SK-N-SH (cell line): ENCODE measurements at regions not wholly inside any gene's neighbourhood (a gene's known extent, or its start where the extent isn't known, plus 50 kb on each side); places are given as distances from the start of the nearest gene placed in this dataset.

Experiments used
- CTCF ChIA-PET: fragments of 300-600, 350-600 bp; formaldehyde crosslinking; extraction: SDS; loops from one replicate; lab custom pipeline; 2021; lab: Yijun Ruan, JAX
- POLR2A ChIA-PET: fragments of 350-600 bp; sonication (Branson Sonifier 250); formaldehyde crosslinking; extraction: SDS; loops from one replicate; lab custom pipeline; 2020; ENCODE audit warnings: antibody characterized with exemption, inconsistent platforms; lab: Yijun Ruan, JAX
- DNase-seq: peaks from one replicate; pipeline ENCODE4 v3.0.0; 2012
- H2AFZ ChIP-seq: fragments of 200-600 bp; sonication (generic); 2 replicates; pipeline ENCODE4 v1.8.1; 2016; ENCODE audit warnings: antibody characterized with exemption, mild to moderate bottlenecking, low read depth
- H3F3A ChIP-seq: fragments of 200-600 bp; sonication (generic); replicated peaks from 2 replicates; pipeline ENCODE3; 2016; ENCODE audit warnings: antibody characterized with exemption, mild to moderate bottlenecking; ENCODE audit not compliant: insufficient read depth
- H3K27ac ChIP-seq, 2 experiments: fragments of 200-500 bp in 1 of 2; fragments of 200-600 bp in 1 of 2; sonication (Bioruptor generic) in 1 of 2; sonication (generic), shearing (Covaris generic) in 1 of 2; 2 replicates each; pipeline versions ENCODE4 v1.5.1 to v1.6.1; 2014 to 2016; ENCODE audit warnings: low read depth in 2 of 2, inconsistent platforms in 1 of 2, low read length in 1 of 2, mild to moderate bottlenecking in 1 of 2, mixed read lengths in 1 of 2
- H3K27me3 ChIP-seq: fragments of 200-600 bp; sonication (generic), shearing (Covaris generic); 2 replicates; pipeline ENCODE4 v1.6.1; 2016; ENCODE audit warnings: mixed run types; ENCODE audit not compliant: insufficient read depth
- H3K36me3 ChIP-seq, 2 experiments: fragments of 200-500 bp in 1 of 2; fragments of 200-600 bp in 1 of 2; sonication (Bioruptor generic) in 1 of 2; sonication (generic) in 1 of 2; replicated peaks in 1 of 2; 2 replicates each; pipeline versions ENCODE3 to v1.5.1; 2014 to 2016; ENCODE audit warnings: low read length in 1 of 2, mild to moderate bottlenecking in 1 of 2; ENCODE audit not compliant: insufficient read depth in 2 of 2, control insufficient read depth in 1 of 2
- H3K4me1 ChIP-seq, 2 experiments: fragments of 200-500 bp in 1 of 2; fragments of 200-600 bp in 1 of 2; sonication (Bioruptor generic) in 1 of 2; sonication (generic), shearing (Covaris generic) in 1 of 2; 2 replicates each; pipeline versions ENCODE4 v1.5.1 to v1.6.1; 2014 to 2016; ENCODE audit warnings: low read depth in 1 of 2, low read length in 1 of 2, mixed run types in 1 of 2; ENCODE audit not compliant: insufficient read depth in 2 of 2, control insufficient read depth in 1 of 2
- H3K4me2 ChIP-seq: fragments of 200-600 bp; sonication (generic), shearing (Covaris generic); 2 replicates; pipeline ENCODE4 v1.6.1; 2017; ENCODE audit warnings: mixed run types
- H3K4me3 ChIP-seq, 2 experiments: fragments of 200-500 bp in 1 of 2; fragments of 200-600 bp in 1 of 2; sonication (Bioruptor generic) in 1 of 2; sonication (generic), shearing (Covaris generic) in 1 of 2; 2 replicates each; pipeline versions ENCODE4 v1.5.1 to v1.8.1; 2014 to 2016; ENCODE audit warnings: low read depth in 2 of 2, inconsistent platforms in 1 of 2, low read length in 1 of 2, mild to moderate bottlenecking in 1 of 2, mixed read lengths in 1 of 2, moderate library complexity in 1 of 2
- H3K79me2 ChIP-seq: fragments of 200-600 bp; sonication (generic); 2 replicates; pipeline ENCODE4 v1.8.1; 2017; ENCODE audit warnings: mild to moderate bottlenecking; ENCODE audit not compliant: insufficient read depth
- H3K9ac ChIP-seq: fragments of 200-600 bp; sonication (generic); 2 replicates; pipeline ENCODE4 v1.6.1; 2017; ENCODE audit warnings: mixed run types
- H3K9me2 ChIP-seq: fragments of 200-600 bp; sonication (generic); 2 replicates; pipeline ENCODE4 v1.6.1; 2017; ENCODE audit warnings: mixed run types
- H3K9me3 ChIP-seq: fragments of 200-600 bp; sonication (generic); 2 replicates; pipeline ENCODE4 v1.6.1; 2017; ENCODE audit warnings: mixed run types, mild to moderate bottlenecking, moderate library complexity
- H4K20me1 ChIP-seq: fragments of 200-600 bp; sonication (generic); 2 replicates; pipeline ENCODE4 v1.6.1; 2017; ENCODE audit warnings: mild to moderate bottlenecking, mixed run types; ENCODE audit not compliant: insufficient read depth
- CHD2 ChIP-seq: fragments of 150-350 bp; IDR thresholded peaks from 2 replicates; pipeline ENCODE4 v1.6.1; 2018; ENCODE audit warnings: low read length; ENCODE audit not compliant: partially characterized antibody
- ELF1 ChIP-seq: IDR thresholded peaks from 2 replicates; pipeline ENCODE4 v1.4.0; 2012
- EZH2phosphoT487 ChIP-seq: fragments of 200-600 bp; sonication (generic); IDR thresholded peaks from 2 replicates; pipeline ENCODE4 v1.6.1; 2017; ENCODE audit warnings: low read depth, mixed run types, mild to moderate bottlenecking, antibody characterized with exemption, moderate library complexity, borderline replicate concordance
- FOSL2 ChIP-seq: IDR thresholded peaks from 2 replicates; pipeline ENCODE4 v1.4.0; 2012; ENCODE audit warnings: low read depth, mild to moderate bottlenecking, moderate library complexity, borderline replicate concordance
- FOXJ3 ChIP-seq: sonication (generic); formaldehyde crosslinking; IDR thresholded peaks from 2 replicates; pipeline ENCODE4 v1.5.1; 2020; ENCODE audit warnings: mild to moderate bottlenecking, missing genetic modification reagents
- GATA2 ChIP-seq: sonication (generic); formaldehyde crosslinking; IDR thresholded peaks from 2 replicates; pipeline ENCODE4 v1.5.0; 2020; ENCODE audit warnings: mild to moderate bottlenecking, missing genetic modification reagents
- NFIC ChIP-seq: IDR thresholded peaks from 2 replicates; pipeline ENCODE4 v1.4.0; 2012; ENCODE audit warnings: borderline replicate concordance
- PBX3 ChIP-seq: IDR thresholded peaks from 2 replicates; pipeline ENCODE4; 2012
- RAD21 ChIP-seq: IDR thresholded peaks from 2 replicates; pipeline ENCODE4 v1.6.1; 2012; ENCODE audit warnings: mild to moderate bottlenecking, low read length
- REST ChIP-seq: IDR thresholded peaks from 2 replicates; pipeline ENCODE4 v1.6.1; 2012; ENCODE audit warnings: mild to moderate bottlenecking, low read depth, low read length, moderate library complexity
- RFX5 ChIP-seq: IDR thresholded peaks from 2 replicates; pipeline ENCODE4 v1.6.1; 2012; ENCODE audit warnings: mild to moderate bottlenecking, improper control_type of control experiment, low read length
- SIN3A ChIP-seq: IDR thresholded peaks from 2 replicates; pipeline ENCODE4 v1.6.1; 2012; ENCODE audit warnings: low read depth, mild to moderate bottlenecking, low read length, moderate library complexity, borderline replicate concordance
- TCF12 ChIP-seq: IDR thresholded peaks from 2 replicates; pipeline ENCODE4 v1.4.0; 2012
- YY1 ChIP-seq: IDR thresholded peaks from 2 replicates; pipeline ENCODE4 v1.4.0; 2012; ENCODE audit warnings: low read depth, mild to moderate bottlenecking
- ZBTB33 ChIP-seq: IDR thresholded peaks from 2 replicates; pipeline ENCODE4 v1.4.0; 2012; ENCODE audit warnings: low read depth, borderline replicate concordance
- WGBS: methylation state at CpG from one replicate; pipeline ENCODE4 v1.1.6; 2017; ENCODE audit warnings: low lambda C conversion rate; 5-methylcytosine and 5-hydroxymethylcytosine counted together
- TF ChIP-seq, protein P1 (sequence below): fragments of 150-350 bp; IDR thresholded peaks from 2 replicates; pipeline ENCODE4 v1.6.1; 2016; ENCODE audit warnings: mild to moderate bottlenecking, low read depth, low read length
- TF ChIP-seq, protein P2 (sequence below): fragments of 200-600 bp; sonication (generic); IDR thresholded peaks from 2 replicates; pipeline ENCODE4 v1.6.1; 2017; ENCODE audit warnings: antibody characterized with exemption, mild to moderate bottlenecking, moderate library complexity
- TF ChIP-seq, protein P3 (sequence below): IDR thresholded peaks from 2 replicates; pipeline ENCODE4 v1.4.0; 2012; ENCODE audit warnings: low read depth

GRCh38 chr4:135966936-135967335, 1565.4 kb downstream of the PCDH18 start:
- no peak for DNase-seq
- H4K20me1 ChIP-seq = no peaks in the 10 kb centered on the region
- H3K27me3 ChIP-seq = no peaks in the 10 kb centered on the region
- no peaks in the 10 kb centered on the region for H3K9me3 ChIP-seq
- H3K4me3 ChIP-seq = no peak overlapping the region
- no peak overlapping the region for H2AFZ ChIP-seq
- H3K36me3 ChIP-seq = no peaks in the 10 kb centered on the region
- CTCF ChIA-PET = no interaction called here
- POLR2A ChIA-PET = no interaction called here
- no peaks in the 10 kb centered on the region for H3K79me2 ChIP-seq
- TF ChIP-seq FOXJ3 (no peak), EZH2phosphoT487 (no peak), ZBTB33 (no peak), NFIC (no peak), GATA2 (no peak), SIN3A (no peak), RFX5 (no peak), FOSL2 (no peak), YY1 (no peak), CHD2 (no peak), PBX3 (no peak), RAD21 (no peak), TCF12 (no peak), REST (no peak), ELF1 (no peak)
- TF ChIP-seq, protein P1, sequence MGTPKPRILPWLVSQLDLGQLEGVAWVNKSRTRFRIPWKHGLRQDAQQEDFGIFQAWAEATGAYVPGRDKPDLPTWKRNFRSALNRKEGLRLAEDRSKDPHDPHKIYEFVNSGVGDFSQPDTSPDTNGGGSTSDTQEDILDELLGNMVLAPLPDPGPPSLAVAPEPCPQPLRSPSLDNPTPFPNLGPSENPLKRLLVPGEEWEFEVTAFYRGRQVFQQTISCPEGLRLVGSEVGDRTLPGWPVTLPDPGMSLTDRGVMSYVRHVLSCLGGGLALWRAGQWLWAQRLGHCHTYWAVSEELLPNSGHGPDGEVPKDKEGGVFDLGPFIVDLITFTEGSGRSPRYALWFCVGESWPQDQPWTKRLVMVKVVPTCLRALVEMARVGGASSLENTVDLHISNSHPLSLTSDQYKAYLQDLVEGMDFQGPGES = no peak
- TF ChIP-seq, protein P2, sequence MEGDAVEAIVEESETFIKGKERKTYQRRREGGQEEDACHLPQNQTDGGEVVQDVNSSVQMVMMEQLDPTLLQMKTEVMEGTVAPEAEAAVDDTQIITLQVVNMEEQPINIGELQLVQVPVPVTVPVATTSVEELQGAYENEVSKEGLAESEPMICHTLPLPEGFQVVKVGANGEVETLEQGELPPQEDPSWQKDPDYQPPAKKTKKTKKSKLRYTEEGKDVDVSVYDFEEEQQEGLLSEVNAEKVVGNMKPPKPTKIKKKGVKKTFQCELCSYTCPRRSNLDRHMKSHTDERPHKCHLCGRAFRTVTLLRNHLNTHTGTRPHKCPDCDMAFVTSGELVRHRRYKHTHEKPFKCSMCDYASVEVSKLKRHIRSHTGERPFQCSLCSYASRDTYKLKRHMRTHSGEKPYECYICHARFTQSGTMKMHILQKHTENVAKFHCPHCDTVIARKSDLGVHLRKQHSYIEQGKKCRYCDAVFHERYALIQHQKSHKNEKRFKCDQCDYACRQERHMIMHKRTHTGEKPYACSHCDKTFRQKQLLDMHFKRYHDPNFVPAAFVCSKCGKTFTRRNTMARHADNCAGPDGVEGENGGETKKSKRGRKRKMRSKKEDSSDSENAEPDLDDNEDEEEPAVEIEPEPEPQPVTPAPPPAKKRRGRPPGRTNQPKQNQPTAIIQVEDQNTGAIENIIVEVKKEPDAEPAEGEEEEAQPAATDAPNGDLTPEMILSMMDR = no peak
- TF ChIP-seq, protein P3, sequence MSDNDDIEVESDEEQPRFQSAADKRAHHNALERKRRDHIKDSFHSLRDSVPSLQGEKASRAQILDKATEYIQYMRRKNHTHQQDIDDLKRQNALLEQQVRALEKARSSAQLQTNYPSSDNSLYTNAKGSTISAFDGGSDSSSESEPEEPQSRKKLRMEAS = no peak
- no peak overlapping the region for H3K9ac ChIP-seq
- 77% methylated on average over 1 of the region's 1 CpG for WGBS
- no peaks in the 10 kb centered on the region for H3F3A ChIP-seq
- H3K9me2 ChIP-seq = no peaks in the 10 kb centered on the region; the same call in 1 of the 2 replicates
- H3K27ac ChIP-seq = no peak overlapping the region
- no peak overlapping the region for H3K4me2 ChIP-seq
- no peaks in the 10 kb centered on the region for H3K4me1 ChIP-seq
